Cardiac septum (tissue), 1 donor: ENCODE measurements at regions not wholly inside any gene's neighbourhood (a gene's known extent, or its start where the extent isn't known, plus 50 kb on each side); places are given as distances from the start of the nearest gene placed in this dataset.
"Not testable (repeated sequence)": the region's sequence is repeated elsewhere in the genome, so short reads cannot be mapped to it uniquely, and the experiment has no call there.

Experiments used
- DNase-seq: peaks from one replicate; pipeline ENCODE4 v3.0.0-alpha.2; 2020; ENCODE audit warnings: low spot score
- intact Hi-C: fragments of 100-400 bp; cut with DNase I; formaldehyde crosslinking; loops from one replicate; pipeline ENCODE4 v1.14.0; 2022
- donor health status: DM: no; HTN: no; CAD: no.

GRCh38 chr1:101452825-101453224, 216.0 kb downstream of the S1PR1 start:
- DNase-seq, result no peak
- intact Hi-C loops, result no loop called here

- DNase-seq, result no peak
- intact Hi-C loops, result no loop called here
Measured at GRCh38 chr1:101453844-101454243, 217.0 kb downstream of the S1PR1 start.

GRCh38 chr1:101455166-101455565, 218.3 kb downstream of the S1PR1 start:
- intact Hi-C loops, result no loop called here
- DNase-seq, result no peak

GRCh38 chr1:101460739-101461138, 223.9 kb downstream of the S1PR1 start:
- DNase-seq, result no peak
- intact Hi-C loops, result no loop called here

- intact Hi-C loops, result no loop called here
- DNase-seq, result no peak
Measured at GRCh38 chr1:101463195-101463594, 226.4 kb downstream of the S1PR1 start.

GRCh38 chr1:101465941-101466340, 229.1 kb downstream of the S1PR1 start:
- no peak for DNase-seq
- intact Hi-C loops, result no loop called here

- intact Hi-C loops, result no loop called here
- DNase-seq, result no peak
Measured at GRCh38 chr1:101474039-101474665, 237.3 kb downstream of the S1PR1 start.

- no peak for DNase-seq
- intact Hi-C loops, result no loop called here
Measured at GRCh38 chr1:101476541-101476940, 239.7 kb downstream of the S1PR1 start.

GRCh38 chr1:101479945-101480344, 243.1 kb downstream of the S1PR1 start:
- intact Hi-C loops, result no loop called here
- no peak for DNase-seq

- no peak for DNase-seq
- intact Hi-C loops, result no loop called here
Measured at GRCh38 chr1:101482306-101482705, 245.5 kb downstream of the S1PR1 start.

GRCh38 chr1:101483982-101484688, 247.3 kb downstream of the S1PR1 start:
- DNase-seq, result no peak
- intact Hi-C loops, result no loop called here

- no peak for DNase-seq
- intact Hi-C loops, result no loop called here
Measured at GRCh38 chr1:101484689-101485338, 248.0 kb downstream of the S1PR1 start.

- intact Hi-C loops, result no loop called here
- DNase-seq, result no peak
Measured at GRCh38 chr1:101485712-101486111, 248.9 kb downstream of the S1PR1 start.

GRCh38 chr1:101492144-101492543, 255.3 kb downstream of the S1PR1 start:
- intact Hi-C loops, DNase-seq: not testable (repeated sequence)

- intact Hi-C loops, DNase-seq: not testable (repeated sequence)
Measured at GRCh38 chr1:101493920-101494319, 257.1 kb downstream of the S1PR1 start.

GRCh38 chr1:101496109-101496508, 259.3 kb downstream of the S1PR1 start:
- DNase-seq, result no peak
- intact Hi-C loops, result no loop called here

- DNase-seq, result no peak
- intact Hi-C loops, result no loop called here
Measured at GRCh38 chr1:101497881-101498559, 261.2 kb downstream of the S1PR1 start.

GRCh38 chr1:101504106-101504505, 267.3 kb downstream of the S1PR1 start:
- DNase-seq, intact Hi-C loops: not testable (repeated sequence)

- DNase-seq, intact Hi-C loops: not testable (repeated sequence)
Measured at GRCh38 chr1:101505240-101505639, 268.4 kb downstream of the S1PR1 start.

- DNase-seq, result no peak
- intact Hi-C loops, result no loop called here
Measured at GRCh38 chr1:101506541-101507164, 269.8 kb downstream of the S1PR1 start.
